ENCODE measurements at regions not wholly inside any gene's neighbourhood (a gene's known extent, or its start where the extent isn't known, plus 50 kb on each side); places are given as distances from the start of the nearest gene placed in this dataset.

DNA sequence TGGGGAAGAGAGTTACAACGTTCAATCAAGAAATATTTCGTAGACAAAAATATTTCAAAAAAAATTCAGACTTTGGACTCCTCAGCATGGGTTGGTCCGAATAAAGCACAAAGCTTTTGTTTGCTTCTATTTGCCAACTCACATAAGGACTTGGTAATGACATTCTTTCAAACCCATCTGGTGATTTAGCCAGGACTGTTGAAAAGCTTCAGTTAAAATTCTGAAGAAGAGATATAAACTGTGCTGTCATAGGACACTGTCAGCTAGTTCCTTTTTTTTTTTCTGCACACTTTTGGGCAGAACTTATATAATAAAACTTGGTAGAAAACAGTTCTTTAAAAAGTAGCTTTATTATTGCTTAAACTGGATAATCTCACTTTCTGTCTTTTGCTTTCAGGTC lies 660.8 kb upstream of the SGO1 start:
- TF ChIP-seq EZH2 (IDR thresholded peaks at IDR 0.05; ENCODE audit: insufficient read depth, poor library complexity, severe bottlenecking) (no peak), EZH2phosphoT487 (IDR thresholded peaks at IDR 0.05; ENCODE audit: insufficient read depth, low read depth) (no peak)
